GM21360 (cell line): ENCODE measurements at regions not wholly inside any gene's neighbourhood (a gene's known extent, or its start where the extent isn't known, plus 50 kb on each side); places are given as distances from the start of the nearest gene placed in this dataset.
"Not testable (repeated sequence)": the region's sequence is repeated elsewhere in the genome, so short reads cannot be mapped to it uniquely, and the experiment has no call there.

Experiments
- ATAC-seq: cut with Tn5 transposase; IDR thresholded peaks from one replicate; pipeline ENCODE4 v1.9.1; 2021; ENCODE audit warnings: mild to moderate bottlenecking, moderate library complexity; ENCODE audit not compliant: unreplicated experiment

- no peak for ATAC-seq
Observed at GRCh38 chr11:87778357-87778756, 396.9 kb downstream of the RAB38 start.

- ATAC-seq, result no peak
Observed at GRCh38 chr11:87775036-87775435, 400.2 kb downstream of the RAB38 start.

DNA sequence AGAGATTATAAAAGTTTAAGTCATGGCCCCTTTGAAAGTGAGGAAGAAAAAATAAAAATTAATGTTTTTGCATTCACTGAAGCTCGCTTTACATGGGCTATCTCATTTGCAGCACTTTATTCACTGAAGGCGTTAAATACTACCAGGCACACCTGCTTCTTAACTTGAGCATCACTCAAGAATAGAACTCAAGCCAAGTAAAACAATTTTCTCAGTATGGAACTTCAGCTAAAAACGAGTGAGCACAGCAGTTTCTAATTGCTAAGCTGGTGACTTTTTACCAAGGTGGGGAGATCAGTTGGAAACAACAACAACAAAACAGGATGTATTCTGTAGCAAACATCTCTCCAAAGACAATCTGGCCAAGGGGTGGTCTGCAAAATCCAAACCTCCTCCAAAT is 405.6 kb downstream of the RAB38 start:
- no peak for ATAC-seq

GRCh38 chr11:87767615-87768014 is 407.6 kb downstream of the RAB38 start:
- no peak for ATAC-seq

- ATAC-seq, result not testable (repeated sequence)
Observed at GRCh38 chr11:87764075-87764474, 411.2 kb downstream of the RAB38 start.

DNA sequence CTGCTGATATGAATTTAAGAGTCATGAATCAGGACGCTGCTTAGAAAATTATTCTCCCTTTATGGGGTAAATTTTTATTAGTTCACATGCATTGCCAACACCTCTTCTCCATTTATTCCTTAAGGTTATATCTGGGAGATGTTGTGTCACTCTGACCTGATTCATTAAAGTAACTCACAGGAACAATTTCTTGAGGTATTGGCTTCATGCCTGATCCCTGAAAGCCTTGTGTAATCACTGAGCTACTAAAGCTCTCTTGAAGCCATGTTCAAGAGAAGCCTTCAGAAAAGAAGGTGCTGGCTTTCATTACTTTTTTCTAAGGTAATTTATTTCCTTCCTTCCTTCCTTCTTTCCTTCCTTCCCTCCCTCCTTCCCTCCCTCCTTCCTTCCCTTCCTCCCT is 420.6 kb downstream of the RAB38 start:
- ATAC-seq, result no peak

DNA sequence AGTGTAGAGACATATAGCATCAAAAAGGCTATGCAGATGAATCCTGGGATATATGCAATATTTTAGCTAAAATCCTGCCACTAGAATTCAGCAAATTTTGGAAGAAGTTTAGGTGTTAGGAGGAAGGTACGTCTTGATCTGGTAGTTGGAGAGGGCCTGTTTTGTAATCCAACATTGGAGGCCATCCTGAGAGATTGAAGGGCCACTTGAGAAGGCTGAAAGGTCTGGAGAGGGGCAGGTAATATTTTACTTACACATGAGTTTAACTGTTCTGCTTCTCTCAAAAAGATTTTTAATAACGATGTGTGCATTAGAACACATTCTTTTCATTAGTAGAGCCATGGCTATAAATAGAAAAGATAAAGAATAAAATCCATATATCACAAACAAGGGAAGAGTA is 422.1 kb downstream of the RAB38 start:
- ATAC-seq, result no peak

GRCh38 chr11:87743007-87743406 is 432.2 kb downstream of the RAB38 start:
- ATAC-seq, result no peak

GRCh38 chr11:87740968-87741367 is 434.3 kb downstream of the RAB38 start:
- no peak for ATAC-seq

DNA sequence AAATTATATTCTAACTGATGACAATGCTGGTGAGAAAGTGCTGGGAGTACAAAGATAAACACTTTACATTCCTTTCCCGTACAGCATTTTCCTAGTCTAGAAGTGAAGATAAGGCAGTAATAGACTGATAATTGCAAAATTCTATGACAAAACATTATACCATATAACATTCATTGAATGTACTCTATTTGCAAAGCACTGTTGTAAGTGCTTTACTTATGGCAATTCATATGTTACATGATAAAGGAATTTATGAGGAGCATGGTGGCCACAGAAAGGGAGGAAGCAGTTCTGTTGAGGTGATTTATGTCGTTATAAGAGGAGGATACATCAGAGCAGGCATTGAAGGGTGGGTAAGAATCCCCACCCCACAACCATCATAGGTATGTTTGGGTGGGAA is 434.8 kb downstream of the RAB38 start:
- no peak for ATAC-seq

GRCh38 chr11:87739766-87740165 is 435.5 kb downstream of the RAB38 start:
- ATAC-seq, result no peak

DNA sequence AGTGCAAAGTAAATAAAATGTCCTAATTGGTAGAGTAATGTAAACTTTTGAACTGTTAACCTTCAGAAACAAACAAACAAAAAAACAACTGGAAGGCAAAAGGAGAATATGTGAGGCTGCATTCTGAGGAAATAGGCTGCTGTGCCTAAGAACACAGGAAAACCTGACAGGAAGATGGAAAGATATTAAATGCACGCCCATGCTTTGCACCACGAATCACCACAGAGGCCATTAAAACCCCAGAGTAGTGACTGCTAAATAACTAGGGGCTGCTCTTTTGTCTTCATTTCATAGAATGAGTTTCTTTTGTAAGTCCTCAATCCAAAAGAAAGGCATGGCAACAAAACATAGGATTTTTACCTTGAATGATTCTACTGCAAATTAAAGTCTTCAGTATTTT is 436.0 kb downstream of the RAB38 start:
- no peak for ATAC-seq

- no peak for ATAC-seq
Observed at GRCh38 chr11:87736928-87737327, 438.3 kb downstream of the RAB38 start.

DNA sequence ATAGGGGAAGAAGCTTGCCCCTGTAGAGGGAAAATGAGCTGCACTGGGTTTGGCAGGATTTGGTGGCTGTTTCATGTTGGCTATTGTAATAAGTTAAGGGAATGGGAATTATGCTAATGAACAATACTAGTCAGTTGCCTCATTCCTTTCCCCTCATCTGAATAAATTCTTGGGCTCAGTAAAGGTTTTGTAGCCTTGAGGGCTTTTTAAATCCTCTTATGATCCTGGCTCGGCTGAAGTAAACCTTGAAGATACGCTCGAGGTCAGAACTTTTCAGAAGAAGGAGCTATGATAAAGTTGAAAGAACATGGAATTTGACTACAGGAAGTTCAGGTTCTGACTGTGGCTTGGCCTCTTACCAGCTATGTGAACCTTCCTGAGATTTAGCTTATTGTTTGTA is 448.7 kb downstream of the RAB38 start:
- no peak for ATAC-seq

DNA sequence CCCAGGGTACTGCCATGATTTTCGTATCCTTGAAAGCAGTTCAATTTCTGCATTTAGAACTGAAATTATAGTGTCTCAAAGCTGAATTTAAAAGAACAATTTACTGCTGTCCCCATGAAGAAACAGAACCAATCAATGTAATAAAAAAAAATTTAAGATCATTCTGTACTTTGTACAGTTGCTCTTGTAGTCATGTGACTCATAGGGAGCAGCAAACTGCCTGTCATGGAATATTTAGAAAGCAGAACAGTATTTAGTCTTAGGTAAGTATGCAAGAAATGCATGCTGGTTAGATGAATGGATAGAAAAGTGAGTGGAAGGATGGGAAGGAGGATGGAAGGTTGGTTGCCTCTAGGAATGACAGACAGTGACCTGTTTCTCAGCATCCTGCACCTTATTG is 450.9 kb downstream of the RAB38 start:
- no peak for ATAC-seq

DNA sequence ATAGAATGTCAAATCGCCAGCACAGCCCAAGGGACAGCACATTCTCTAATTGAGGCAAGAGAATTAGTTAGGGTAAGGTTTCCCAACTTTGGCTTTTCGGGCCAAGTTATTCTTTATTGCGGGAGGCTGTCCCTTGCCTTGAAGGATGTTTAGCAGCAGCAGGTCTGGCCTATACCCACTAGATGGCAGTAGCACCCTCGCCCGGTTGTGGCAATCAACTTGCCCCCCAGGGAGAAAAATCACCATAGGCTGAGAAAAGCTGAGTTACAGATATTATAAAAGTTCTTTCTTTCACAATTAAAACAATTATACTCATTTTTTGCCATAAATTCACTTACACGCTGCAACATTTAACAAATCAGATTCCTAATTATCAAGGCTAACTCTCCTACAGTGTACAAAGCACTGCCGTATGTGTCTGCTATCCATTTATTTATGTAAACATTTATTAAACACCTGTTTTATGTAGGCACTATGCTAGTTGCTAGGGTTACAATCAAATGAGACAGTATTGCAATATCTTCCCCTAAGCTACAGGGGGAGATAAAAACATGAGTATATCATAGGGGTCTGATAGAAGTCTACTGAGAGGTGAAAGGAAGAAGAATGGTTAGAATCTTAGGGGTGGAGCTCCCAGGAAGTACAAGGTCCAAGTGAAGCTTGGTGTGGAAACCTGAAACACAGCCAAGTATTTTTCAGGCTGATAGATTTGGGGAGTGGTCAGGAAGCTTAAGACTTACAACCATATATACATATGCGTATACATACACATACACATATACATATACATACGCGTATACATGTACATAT is 452.3 kb downstream of the RAB38 start:
- ATAC-seq, result no peak

- no peak for ATAC-seq
Observed at GRCh38 chr11:87719326-87720073, 455.7 kb downstream of the RAB38 start.

DNA sequence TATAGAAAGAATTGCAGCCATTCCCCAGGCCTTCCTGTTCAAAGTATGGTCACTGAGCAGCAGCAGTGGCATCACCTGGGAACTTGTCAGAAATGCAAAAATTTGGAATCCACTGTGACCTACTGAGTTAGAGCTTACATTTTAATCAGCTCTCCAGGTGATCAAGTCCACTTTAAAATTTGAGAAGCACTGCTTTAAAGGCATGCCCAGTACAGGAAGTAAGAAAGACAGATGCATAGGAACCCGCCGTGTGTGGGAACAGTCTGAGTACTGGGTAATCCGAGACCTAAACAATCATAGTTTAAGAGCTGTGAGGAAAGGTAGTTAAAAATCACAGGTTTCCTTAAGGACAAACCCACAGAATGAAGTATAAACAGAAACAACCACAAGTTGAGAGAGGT is 462.4 kb downstream of the RAB38 start:
- ATAC-seq, result no peak

DNA sequence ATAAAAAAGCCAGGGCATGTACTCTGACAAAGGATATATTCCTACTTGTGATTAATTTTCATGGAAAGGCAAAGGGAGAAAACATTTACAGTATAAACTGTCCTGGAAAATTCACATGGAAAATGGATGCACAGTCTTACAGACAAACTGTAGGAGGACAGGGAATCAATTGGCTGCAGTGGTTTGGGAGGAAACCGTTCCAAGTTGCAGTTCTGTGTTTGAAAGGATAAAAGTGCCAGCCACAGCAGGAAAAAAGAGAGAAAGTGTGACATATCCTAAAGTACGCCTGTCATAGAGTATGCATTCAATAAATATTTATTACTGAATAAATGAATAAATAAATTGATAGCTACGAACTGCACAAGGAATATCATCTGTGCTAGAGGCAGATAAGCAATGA is 462.9 kb downstream of the RAB38 start:
- no peak for ATAC-seq

DNA sequence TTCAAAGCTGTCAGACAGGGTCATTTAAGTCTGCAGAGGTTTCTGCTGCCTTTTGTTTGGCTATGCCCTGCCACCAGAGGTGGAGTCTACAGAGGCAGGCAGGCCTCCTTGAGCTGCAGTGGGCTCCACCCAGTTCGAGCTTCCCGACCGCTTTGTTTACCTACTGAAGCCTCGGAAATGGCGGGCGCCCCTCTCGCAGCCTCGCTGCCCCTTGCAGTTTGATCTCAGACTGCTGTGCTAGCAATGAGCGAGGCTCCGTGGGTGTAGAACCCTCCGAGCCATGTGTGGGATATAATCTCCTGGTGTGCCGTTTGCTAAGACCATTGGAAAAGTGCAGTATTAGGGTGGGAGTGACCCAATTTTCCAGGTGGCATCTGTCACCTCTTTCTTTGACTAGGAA is 471.7 kb downstream of the RAB38 start:
- not testable (repeated sequence) for ATAC-seq

DNA sequence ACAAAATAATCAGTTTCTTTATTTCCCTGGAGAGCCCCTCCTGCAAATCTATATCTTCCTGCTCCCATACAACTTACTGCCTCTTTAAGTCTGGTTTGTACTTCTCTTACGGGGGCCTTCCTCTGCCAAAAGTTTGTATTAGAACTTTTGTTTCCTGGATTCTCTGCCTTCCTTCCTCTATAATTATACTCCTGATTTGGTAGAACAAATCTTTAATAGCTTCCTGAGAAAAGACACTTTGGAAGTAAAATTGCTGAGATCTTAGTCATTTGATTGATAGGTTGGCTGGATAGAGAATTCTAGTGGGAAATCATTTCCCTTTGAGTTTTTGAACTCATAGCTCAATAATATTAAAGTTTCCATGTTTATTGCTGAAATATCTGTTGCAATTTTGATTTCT is 499.2 kb downstream of the RAB38 start:
- no peak for ATAC-seq

DNA sequence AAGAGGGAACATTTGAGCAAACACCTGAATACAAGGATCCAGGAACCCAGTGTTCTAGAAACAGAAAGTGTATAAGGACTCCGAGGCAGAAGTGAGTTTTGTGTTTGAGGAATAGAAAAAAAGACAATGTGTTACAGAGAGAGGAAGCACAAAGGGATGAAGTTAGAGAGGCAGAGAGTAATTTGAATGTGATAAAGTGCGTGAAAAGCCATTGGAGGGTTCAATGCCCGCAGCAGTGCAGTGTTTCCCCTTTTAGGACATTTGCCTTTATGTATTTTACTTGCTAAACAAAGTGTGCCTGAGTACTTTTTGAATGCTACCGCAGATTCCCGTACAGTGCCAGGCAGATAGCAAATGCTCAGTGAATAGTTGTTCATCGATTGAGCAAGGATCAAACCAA is 508.5 kb downstream of the RAB38 start:
- no peak for ATAC-seq
